ENCODE measurements at regions not wholly inside any gene's neighbourhood (a gene's known extent, or its start where the extent isn't known, plus 50 kb on each side); places are given as distances from the start of the nearest gene placed in this dataset.

DNA sequence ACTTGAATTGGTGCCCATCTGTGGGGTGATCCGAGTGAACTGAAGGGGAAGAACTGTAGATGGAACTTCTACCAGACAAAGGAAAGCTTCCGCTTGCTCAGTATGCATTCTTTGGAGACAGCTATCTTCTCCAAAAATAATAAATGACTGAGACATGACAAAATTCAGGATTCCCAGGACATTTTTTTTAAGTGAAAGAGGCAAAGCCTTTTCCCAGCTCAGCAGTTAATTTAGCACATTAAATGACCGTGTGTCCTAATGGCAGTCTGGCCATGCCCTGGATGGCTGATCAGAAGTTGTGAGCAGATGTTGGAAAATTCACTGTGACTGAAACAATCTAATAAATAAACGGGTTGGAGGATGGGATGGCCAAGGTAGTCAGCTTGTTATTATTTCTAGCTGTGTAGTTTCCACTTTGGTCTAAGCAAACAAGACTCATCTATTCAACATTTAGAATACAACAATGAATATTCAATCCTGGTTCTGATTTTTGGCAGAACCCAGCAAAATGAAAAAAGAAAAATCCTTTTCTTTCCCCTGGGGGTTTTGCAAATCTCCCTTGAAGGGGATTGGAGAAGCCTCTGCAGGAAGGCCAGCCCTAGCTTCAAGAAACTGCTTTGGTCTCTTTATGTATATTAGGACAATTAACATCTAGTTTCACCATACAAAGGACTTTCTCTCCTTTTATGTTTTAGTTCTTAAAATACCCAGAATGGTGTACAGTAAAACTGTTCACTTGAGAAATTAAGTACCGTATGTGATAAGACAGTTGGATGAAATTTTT, 540.9 kb upstream of the MDFIC2 start:
- TF ChIP-seq, protein P1, sequence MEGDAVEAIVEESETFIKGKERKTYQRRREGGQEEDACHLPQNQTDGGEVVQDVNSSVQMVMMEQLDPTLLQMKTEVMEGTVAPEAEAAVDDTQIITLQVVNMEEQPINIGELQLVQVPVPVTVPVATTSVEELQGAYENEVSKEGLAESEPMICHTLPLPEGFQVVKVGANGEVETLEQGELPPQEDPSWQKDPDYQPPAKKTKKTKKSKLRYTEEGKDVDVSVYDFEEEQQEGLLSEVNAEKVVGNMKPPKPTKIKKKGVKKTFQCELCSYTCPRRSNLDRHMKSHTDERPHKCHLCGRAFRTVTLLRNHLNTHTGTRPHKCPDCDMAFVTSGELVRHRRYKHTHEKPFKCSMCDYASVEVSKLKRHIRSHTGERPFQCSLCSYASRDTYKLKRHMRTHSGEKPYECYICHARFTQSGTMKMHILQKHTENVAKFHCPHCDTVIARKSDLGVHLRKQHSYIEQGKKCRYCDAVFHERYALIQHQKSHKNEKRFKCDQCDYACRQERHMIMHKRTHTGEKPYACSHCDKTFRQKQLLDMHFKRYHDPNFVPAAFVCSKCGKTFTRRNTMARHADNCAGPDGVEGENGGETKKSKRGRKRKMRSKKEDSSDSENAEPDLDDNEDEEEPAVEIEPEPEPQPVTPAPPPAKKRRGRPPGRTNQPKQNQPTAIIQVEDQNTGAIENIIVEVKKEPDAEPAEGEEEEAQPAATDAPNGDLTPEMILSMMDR (IDR thresholded peaks at IDR 0.05; ENCODE audit: low read length), result no peak
- no peak for TF ChIP-seq EZH2 (IDR thresholded peaks at IDR 0.05; ENCODE audit: borderline replicate concordance, low read length)

Measured in OCI-LY1 (cell line).